ENCODE measurements at regions not wholly inside any gene's neighbourhood (a gene's known extent, or its start where the extent isn't known, plus 50 kb on each side); places are given as distances from the start of the nearest gene placed in this dataset.
"Not testable (repeated sequence)": the region's sequence is repeated elsewhere in the genome, so short reads cannot be mapped to it uniquely, and the experiment has no call there.

- H2BK12ac ChIP-seq (ENCODE audit: low read length); H3K27ac ChIP-seq (replicated peaks; ENCODE audit: low read length); H3K27me3 ChIP-seq (ENCODE audit: control insufficient read depth in 3 of 3, insufficient read depth in 3 of 3, low read depth in 1 of 3, low read length in 3 of 3); H2BK120ac ChIP-seq (ENCODE audit: low read depth, low read length); H3K79me1 ChIP-seq (ENCODE audit: low read depth, low read length); H3K18ac ChIP-seq (ENCODE audit: low read length); H3K4ac ChIP-seq (ENCODE audit: low read length); H2BK15ac ChIP-seq (ENCODE audit: low read length); H3K9ac ChIP-seq (ENCODE audit: low read depth, low read length, poor library complexity); H4K91ac ChIP-seq (ENCODE audit: low read depth, low read length, poor library complexity); H3K4me1 ChIP-seq (ENCODE audit: control insufficient read depth in 2 of 2, insufficient read depth in 1 of 2, low read depth in 1 of 2, low read length in 2 of 2); H3K4me2 ChIP-seq (ENCODE audit: insufficient read depth, low read length, poor library complexity, severe bottlenecking); DNase-seq (ENCODE audit: low spot score); H2AK5ac ChIP-seq (ENCODE audit: low read depth, low read length); H2AFZ ChIP-seq (ENCODE audit: low read length); H3K14ac ChIP-seq (ENCODE audit: low read length); H3K36me3 ChIP-seq (replicated peaks in 1 of 2; ENCODE audit: control insufficient read depth in 2 of 2, insufficient read depth in 2 of 2, low read length in 2 of 2); H3K4me3 ChIP-seq (ENCODE audit: low read length in 2 of 2); H2BK5ac ChIP-seq (ENCODE audit: low read length); H4K8ac ChIP-seq (ENCODE audit: low read depth, low read length); H3K23ac ChIP-seq (ENCODE audit: low read depth, low read length, poor library complexity); H3K9me3 ChIP-seq (replicated peaks in 1 of 2; ENCODE audit: control insufficient read depth in 2 of 2, insufficient read depth in 1 of 2, low read depth in 1 of 2, low read length in 2 of 2): not testable (repeated sequence)
- WGBS, 2 donors (ENCODE audit: extremely low coverage in 2 of 2, insufficient read length in 2 of 2, insufficient replicate concordance in 1 of 2): no CpG with 5 or more reads among the region's 1 CpG
Observed at GRCh38 chr15:38852188-38852587, 287.6 kb upstream of the RASGRP1 start.

GRCh38 chr15:38853608-38854007 lies 289.0 kb upstream of the RASGRP1 start:
- no peak overlapping the region for H2AK5ac ChIP-seq (ENCODE audit: low read depth, low read length)
- no peaks in the 10 kb centered on the region for H3K9me3 ChIP-seq (replicated peaks in 1 of 2; ENCODE audit: control insufficient read depth in 2 of 2, insufficient read depth in 1 of 2, low read depth in 1 of 2, low read length in 2 of 2)
- no peak overlapping the region for H3K18ac ChIP-seq (ENCODE audit: low read length)
- H3K4me1 ChIP-seq (ENCODE audit: control insufficient read depth in 2 of 2, insufficient read depth in 1 of 2, low read depth in 1 of 2, low read length in 2 of 2): no peaks in the 10 kb centered on the region
- no peak overlapping the region for H3K27ac ChIP-seq (replicated peaks; ENCODE audit: low read length)
- no peaks in the 10 kb centered on the region for H3K36me3 ChIP-seq (replicated peaks in 1 of 2; ENCODE audit: control insufficient read depth in 2 of 2, insufficient read depth in 2 of 2, low read length in 2 of 2)
- H3K14ac ChIP-seq (ENCODE audit: low read length): no peak overlapping the region
- peak; percentile 8 for DNase-seq (ENCODE audit: low spot score)
- H3K9ac ChIP-seq (ENCODE audit: low read depth, low read length, poor library complexity): no peak overlapping the region
- H2BK15ac ChIP-seq (ENCODE audit: low read length): no peak overlapping the region
- H4K91ac ChIP-seq (ENCODE audit: low read depth, low read length, poor library complexity): no peak overlapping the region
- H4K8ac ChIP-seq (ENCODE audit: low read depth, low read length): no peak overlapping the region
- H2BK5ac ChIP-seq (ENCODE audit: low read length): no peak overlapping the region
- no peak overlapping the region for H3K4me2 ChIP-seq (ENCODE audit: insufficient read depth, low read length, poor library complexity, severe bottlenecking)
- WGBS, 2 donors (ENCODE audit: extremely low coverage in 2 of 2, insufficient read length in 2 of 2, insufficient replicate concordance in 1 of 2): no CpG with 5 or more reads among the region's 1 CpG
- no peak overlapping the region for H2BK12ac ChIP-seq (ENCODE audit: low read length)
- no peaks in the 10 kb centered on the region for H3K27me3 ChIP-seq (ENCODE audit: control insufficient read depth in 3 of 3, insufficient read depth in 3 of 3, low read depth in 1 of 3, low read length in 3 of 3)
- H3K23ac ChIP-seq (ENCODE audit: low read depth, low read length, poor library complexity): no peak overlapping the region
- H3K4me3 ChIP-seq (ENCODE audit: low read length in 2 of 2): no peak overlapping the region
- no peak overlapping the region for H2AFZ ChIP-seq (ENCODE audit: low read length)
- H3K4ac ChIP-seq (ENCODE audit: low read length): no peak overlapping the region
- H2BK120ac ChIP-seq (ENCODE audit: low read depth, low read length): no peak overlapping the region
- no peaks in the 10 kb centered on the region for H3K79me1 ChIP-seq (ENCODE audit: low read depth, low read length)

DNA sequence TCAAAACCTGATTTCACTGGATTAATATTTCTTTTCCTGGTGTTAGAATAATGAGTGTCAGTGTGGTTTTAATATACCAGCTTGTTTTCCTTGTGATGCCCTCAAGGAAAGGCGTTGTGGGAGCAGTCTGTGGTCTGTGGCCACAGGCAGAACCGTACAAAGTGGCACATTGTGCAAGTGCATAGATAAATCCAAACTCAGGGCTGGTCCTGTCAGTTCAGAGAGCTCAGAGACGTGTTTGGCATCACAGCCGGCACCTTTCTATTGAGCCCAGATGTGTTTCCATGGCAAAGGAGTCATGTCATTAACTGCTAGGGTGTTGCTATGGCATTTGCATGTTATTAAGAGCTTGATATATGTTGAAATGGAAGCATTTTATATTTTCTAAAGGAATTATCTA lies 289.9 kb upstream of the RASGRP1 start:
- no peaks in the 10 kb centered on the region for H3K27me3 ChIP-seq (ENCODE audit: control insufficient read depth in 3 of 3, insufficient read depth in 3 of 3, low read depth in 1 of 3, low read length in 3 of 3)
- H4K91ac ChIP-seq (ENCODE audit: low read depth, low read length, poor library complexity): no peak overlapping the region
- no CpG with 5 or more reads among the region's 4 CpGs for WGBS, 2 donors (ENCODE audit: extremely low coverage in 2 of 2, insufficient read length in 2 of 2, insufficient replicate concordance in 1 of 2)
- no peak overlapping the region for H4K8ac ChIP-seq (ENCODE audit: low read depth, low read length)
- H2BK12ac ChIP-seq (ENCODE audit: low read length): no peak overlapping the region
- no peak overlapping the region for H2BK15ac ChIP-seq (ENCODE audit: low read length)
- H3K4me2 ChIP-seq (ENCODE audit: insufficient read depth, low read length, poor library complexity, severe bottlenecking): no peak overlapping the region
- H2BK120ac ChIP-seq (ENCODE audit: low read depth, low read length): no peak overlapping the region
- no peak overlapping the region for H3K14ac ChIP-seq (ENCODE audit: low read length)
- H3K4ac ChIP-seq (ENCODE audit: low read length): no peak overlapping the region
- H2AFZ ChIP-seq (ENCODE audit: low read length): no peak overlapping the region
- H3K9me3 ChIP-seq (replicated peaks in 1 of 2; ENCODE audit: control insufficient read depth in 2 of 2, insufficient read depth in 1 of 2, low read depth in 1 of 2, low read length in 2 of 2): no peaks in the 10 kb centered on the region
- no peak overlapping the region for H3K27ac ChIP-seq (replicated peaks; ENCODE audit: low read length)
- no peaks in the 10 kb centered on the region for H3K79me1 ChIP-seq (ENCODE audit: low read depth, low read length)
- no peak overlapping the region for H3K4me3 ChIP-seq (ENCODE audit: low read length in 2 of 2)
- H3K18ac ChIP-seq (ENCODE audit: low read length): no peak overlapping the region
- H2AK5ac ChIP-seq (ENCODE audit: low read depth, low read length): no peak overlapping the region
- H2BK5ac ChIP-seq (ENCODE audit: low read length): no peak overlapping the region
- H3K4me1 ChIP-seq (ENCODE audit: control insufficient read depth in 2 of 2, insufficient read depth in 1 of 2, low read depth in 1 of 2, low read length in 2 of 2): no peaks in the 10 kb centered on the region
- H3K9ac ChIP-seq (ENCODE audit: low read depth, low read length, poor library complexity): no peak overlapping the region
- no peak overlapping the region for H3K23ac ChIP-seq (ENCODE audit: low read depth, low read length, poor library complexity)
- DNase-seq (ENCODE audit: low spot score): no peak
- H3K36me3 ChIP-seq (replicated peaks in 1 of 2; ENCODE audit: control insufficient read depth in 2 of 2, insufficient read depth in 2 of 2, low read length in 2 of 2): no peaks in the 10 kb centered on the region

- Histone ChIP-seq H3K9me3 (replicated peaks in 1 of 2; ENCODE audit: control insufficient read depth in 2 of 2, insufficient read depth in 1 of 2, low read depth in 1 of 2, low read length in 2 of 2) (no peaks in the 10 kb centered on the region), H3K4me3 (ENCODE audit: low read length in 2 of 2) (no peak overlapping the region), H2BK5ac (ENCODE audit: low read length) (no peak overlapping the region), H3K18ac (ENCODE audit: low read length) (no peak overlapping the region), H2BK15ac (ENCODE audit: low read length) (no peak overlapping the region), H3K23ac (ENCODE audit: low read depth, low read length, poor library complexity) (no peak overlapping the region), H4K8ac (ENCODE audit: low read depth, low read length) (no peak overlapping the region), H2AK5ac (ENCODE audit: low read depth, low read length) (no peak overlapping the region), H3K4me1 (ENCODE audit: control insufficient read depth in 2 of 2, insufficient read depth in 1 of 2, low read depth in 1 of 2, low read length in 2 of 2) (peaks cover 0 to 1% of the 10 kb centered on the region in 2 donors), H3K14ac (ENCODE audit: low read length) (no peak overlapping the region), H4K91ac (ENCODE audit: low read depth, low read length, poor library complexity) (no peak overlapping the region), H3K79me1 (ENCODE audit: low read depth, low read length) (no peaks in the 10 kb centered on the region), H3K4me2 (ENCODE audit: insufficient read depth, low read length, poor library complexity, severe bottlenecking) (no peak overlapping the region), H3K27me3 (ENCODE audit: control insufficient read depth in 3 of 3, insufficient read depth in 3 of 3, low read depth in 1 of 3, low read length in 3 of 3) (no peaks in the 10 kb centered on the region), H3K36me3 (replicated peaks in 1 of 2; ENCODE audit: control insufficient read depth in 2 of 2, insufficient read depth in 2 of 2, low read length in 2 of 2) (no peaks in the 10 kb centered on the region), H3K9ac (ENCODE audit: low read depth, low read length, poor library complexity) (no peak overlapping the region), H2BK12ac (ENCODE audit: low read length) (no peak overlapping the region), H3K4ac (ENCODE audit: low read length) (no peak overlapping the region), H3K27ac (replicated peaks; ENCODE audit: low read length) (no peak overlapping the region), H2AFZ (ENCODE audit: low read length) (no peak overlapping the region), H2BK120ac (ENCODE audit: low read depth, low read length) (no peak overlapping the region)
- DNase-seq (ENCODE audit: low spot score): no peak
- WGBS, 2 donors (ENCODE audit: extremely low coverage in 2 of 2, insufficient read length in 2 of 2, insufficient replicate concordance in 1 of 2): no CpG with 5 or more reads among the region's 1 CpG
Observed at GRCh38 chr15:38857814-38858213, 293.2 kb upstream of the RASGRP1 start.

All from neuronal stem cell (in vitro differentiated cells).